MM.1S (cell line): ENCODE measurements at regions not wholly inside any gene's neighbourhood (a gene's known extent, or its start where the extent isn't known, plus 50 kb on each side); places are given as distances from the start of the nearest gene placed in this dataset.
"Not testable (repeated sequence)": the region's sequence is repeated elsewhere in the genome, so short reads cannot be mapped to it uniquely, and the experiment has no call there.

ENCODE experiments used
- CTCF ChIP-seq: fragments of 300-600 bp; sonication (generic); IDR thresholded peaks from 2 replicates; pipeline ENCODE4 v1.5.1; 2016; ENCODE audit warnings: antibody characterized with exemption, low read length, mixed read lengths
- EZH2 ChIP-seq: fragments of 300-600 bp; sonication (generic); optimal IDR thresholded peaks from 2 replicates; pipeline ENCODE3; 2017; ENCODE audit warnings: low read depth, mild to moderate bottlenecking, antibody characterized with exemption, low read length, mixed read lengths
- EZH2phosphoT487 ChIP-seq: fragments of 300-600 bp; sonication (generic); IDR thresholded peaks from 2 replicates; pipeline ENCODE4 v1.6.1; 2018; ENCODE audit warnings: antibody characterized with exemption, low read length

- not testable (repeated sequence) for TF ChIP-seq CTCF, EZH2, EZH2phosphoT487
Observed at GRCh38 chrX:92699388-92700092, 920.4 kb downstream of the PCDH11X start.
